Coronary artery (tissue), 2 donors: ENCODE measurements at regions not wholly inside any gene's neighbourhood (a gene's known extent, or its start where the extent isn't known, plus 50 kb on each side); places are given as distances from the start of the nearest gene placed in this dataset.

Experiments
- DNase-seq: peaks from one replicate; pipeline ENCODE4 v3.0.0-alpha.2; 2017; ENCODE audit warnings: low spot score
- H3K27ac ChIP-seq, 2 donors: fragments of 200-600 bp; sonication (generic); one replicate each; pipeline ENCODE4 v1.5.1; 2016 to 2019
- H3K4me3 ChIP-seq: fragments of 200-600 bp; sonication (generic); 2 replicates; pipeline ENCODE4 v1.5.1; 2016; ENCODE audit warnings: mild to moderate bottlenecking, moderate library complexity
- TF ChIP-seq, protein P1 (sequence below): fragments of 200-600 bp; sonication (generic); IDR thresholded peaks from one replicate; pipeline ENCODE4 v1.5.1; 2019; ENCODE audit warnings: antibody characterized with exemption

DNA sequence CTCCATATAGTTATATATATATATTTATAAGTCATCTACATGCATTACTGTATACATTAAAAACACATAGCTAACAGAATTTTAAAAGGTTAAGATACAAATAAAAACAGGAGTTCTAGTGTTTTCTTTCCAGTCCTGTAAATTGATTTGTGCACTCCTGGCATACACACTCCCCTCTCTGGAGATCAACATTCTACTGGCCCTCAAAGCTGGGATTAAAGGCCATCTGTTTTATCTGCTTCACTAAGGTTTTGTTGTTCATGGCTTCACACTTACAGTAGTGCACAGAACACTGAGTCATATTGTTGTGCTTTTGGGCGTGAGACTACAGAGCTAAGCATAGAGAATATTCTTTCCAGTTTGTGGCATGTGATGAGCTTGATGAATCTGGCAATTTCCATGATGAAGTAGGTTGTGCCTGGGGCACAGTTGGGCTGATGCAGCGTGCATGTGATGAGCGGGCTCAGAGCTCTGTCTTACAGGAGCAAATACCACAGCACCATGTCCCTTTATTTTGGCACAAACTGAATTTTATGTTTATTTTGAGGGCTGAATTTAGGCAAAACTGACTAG is 98.2 kb downstream of the TAF11L14 start:
- TF ChIP-seq, protein P1, sequence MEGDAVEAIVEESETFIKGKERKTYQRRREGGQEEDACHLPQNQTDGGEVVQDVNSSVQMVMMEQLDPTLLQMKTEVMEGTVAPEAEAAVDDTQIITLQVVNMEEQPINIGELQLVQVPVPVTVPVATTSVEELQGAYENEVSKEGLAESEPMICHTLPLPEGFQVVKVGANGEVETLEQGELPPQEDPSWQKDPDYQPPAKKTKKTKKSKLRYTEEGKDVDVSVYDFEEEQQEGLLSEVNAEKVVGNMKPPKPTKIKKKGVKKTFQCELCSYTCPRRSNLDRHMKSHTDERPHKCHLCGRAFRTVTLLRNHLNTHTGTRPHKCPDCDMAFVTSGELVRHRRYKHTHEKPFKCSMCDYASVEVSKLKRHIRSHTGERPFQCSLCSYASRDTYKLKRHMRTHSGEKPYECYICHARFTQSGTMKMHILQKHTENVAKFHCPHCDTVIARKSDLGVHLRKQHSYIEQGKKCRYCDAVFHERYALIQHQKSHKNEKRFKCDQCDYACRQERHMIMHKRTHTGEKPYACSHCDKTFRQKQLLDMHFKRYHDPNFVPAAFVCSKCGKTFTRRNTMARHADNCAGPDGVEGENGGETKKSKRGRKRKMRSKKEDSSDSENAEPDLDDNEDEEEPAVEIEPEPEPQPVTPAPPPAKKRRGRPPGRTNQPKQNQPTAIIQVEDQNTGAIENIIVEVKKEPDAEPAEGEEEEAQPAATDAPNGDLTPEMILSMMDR, result no peak
- no peak for DNase-seq
- H3K4me3 ChIP-seq, result no peak overlapping the region
- no peak overlapping the region for H3K27ac ChIP-seq

DNA sequence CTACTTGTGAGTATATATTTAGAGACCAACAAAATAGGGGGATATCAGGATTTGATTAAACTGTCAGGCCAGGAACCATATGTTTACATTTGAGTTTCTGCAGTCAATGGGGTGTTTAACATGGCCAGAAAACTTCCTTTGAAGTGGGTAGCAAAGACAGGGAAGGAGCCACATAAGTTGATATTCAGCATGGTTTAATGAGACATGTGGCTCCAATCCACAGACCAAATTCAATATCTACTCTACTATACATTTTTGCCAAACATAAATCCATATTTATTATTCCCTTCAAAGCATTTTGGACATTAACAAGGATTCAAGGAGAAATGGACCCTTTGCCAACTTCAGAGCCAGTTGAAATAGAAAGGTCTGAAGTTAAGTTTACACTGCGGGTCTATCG is 99.8 kb downstream of the TAF11L14 start:
- TF ChIP-seq, protein P1, result no peak
- Histone ChIP-seq H3K27ac (no peak overlapping the region), H3K4me3 (no peak overlapping the region)
- DNase-seq, result no peak

DNA sequence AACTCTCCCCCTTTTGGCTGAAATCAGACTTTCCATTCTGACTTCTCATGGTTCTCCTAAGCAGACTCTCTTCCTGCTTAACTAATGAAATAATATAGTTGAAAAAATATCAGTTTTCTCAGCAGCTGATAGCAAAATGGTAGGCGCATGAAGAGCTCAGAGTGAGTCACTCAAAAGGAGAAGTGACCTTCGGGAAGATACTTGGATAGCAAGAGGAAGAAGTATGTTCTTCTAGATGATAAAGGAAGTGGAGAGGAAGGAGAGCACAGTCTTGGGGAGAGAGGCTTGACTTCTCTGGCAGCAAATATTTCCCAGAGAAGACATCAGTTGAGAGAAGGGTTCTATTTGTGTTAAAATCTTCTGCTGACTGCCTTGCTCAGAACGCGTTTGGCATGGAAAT is 101.5 kb downstream of the TAF11L14 start:
- DNase-seq, result no peak
- no peak overlapping the region for H3K27ac ChIP-seq
- H3K4me3 ChIP-seq, result no peak overlapping the region
- TF ChIP-seq, protein P1, result no peak

DNA sequence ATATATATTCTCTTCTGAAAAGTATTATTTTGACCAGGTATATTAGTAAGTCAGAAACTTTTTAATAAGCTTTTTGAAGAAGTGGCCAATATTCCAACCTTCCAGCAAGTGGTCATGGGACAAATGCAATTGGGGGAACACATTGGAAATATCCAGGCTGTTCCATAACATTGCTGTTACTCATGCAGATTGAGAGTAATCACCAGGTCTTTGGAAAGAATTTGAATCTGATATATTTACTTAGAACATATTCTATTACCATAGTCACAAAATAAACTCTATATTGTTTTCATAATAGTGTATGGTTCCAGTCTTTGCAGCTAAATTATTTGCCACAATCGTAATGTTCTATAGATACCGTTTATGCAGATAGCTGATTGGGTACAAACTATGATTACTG is 102.8 kb downstream of the TAF11L14 start:
- no peak for DNase-seq
- Histone ChIP-seq H3K27ac (no peak overlapping the region), H3K4me3 (no peak overlapping the region)
- TF ChIP-seq, protein P1, result no peak

DNA sequence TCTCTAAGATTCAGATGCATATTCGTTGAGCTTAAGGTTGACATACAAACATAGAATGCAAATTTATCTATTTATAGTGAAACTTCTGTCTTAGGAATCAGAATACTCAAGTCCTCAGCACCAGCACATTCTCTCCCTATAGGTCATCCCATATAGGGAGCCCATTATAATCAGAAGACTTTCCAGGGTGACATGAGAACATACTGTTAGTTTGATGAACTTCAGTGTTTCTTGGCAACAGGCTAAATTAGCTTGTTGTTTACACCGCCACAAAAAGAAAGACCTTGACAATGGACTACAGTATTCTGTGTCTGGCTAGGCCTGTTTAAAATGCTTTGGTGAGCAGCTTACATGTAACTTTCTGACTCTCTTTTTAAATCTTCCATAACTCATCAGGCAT is 104.2 kb downstream of the TAF11L14 start:
- no peak overlapping the region for H3K27ac ChIP-seq
- no peak overlapping the region for H3K4me3 ChIP-seq
- TF ChIP-seq, protein P1, result no peak
- no peak for DNase-seq

DNA sequence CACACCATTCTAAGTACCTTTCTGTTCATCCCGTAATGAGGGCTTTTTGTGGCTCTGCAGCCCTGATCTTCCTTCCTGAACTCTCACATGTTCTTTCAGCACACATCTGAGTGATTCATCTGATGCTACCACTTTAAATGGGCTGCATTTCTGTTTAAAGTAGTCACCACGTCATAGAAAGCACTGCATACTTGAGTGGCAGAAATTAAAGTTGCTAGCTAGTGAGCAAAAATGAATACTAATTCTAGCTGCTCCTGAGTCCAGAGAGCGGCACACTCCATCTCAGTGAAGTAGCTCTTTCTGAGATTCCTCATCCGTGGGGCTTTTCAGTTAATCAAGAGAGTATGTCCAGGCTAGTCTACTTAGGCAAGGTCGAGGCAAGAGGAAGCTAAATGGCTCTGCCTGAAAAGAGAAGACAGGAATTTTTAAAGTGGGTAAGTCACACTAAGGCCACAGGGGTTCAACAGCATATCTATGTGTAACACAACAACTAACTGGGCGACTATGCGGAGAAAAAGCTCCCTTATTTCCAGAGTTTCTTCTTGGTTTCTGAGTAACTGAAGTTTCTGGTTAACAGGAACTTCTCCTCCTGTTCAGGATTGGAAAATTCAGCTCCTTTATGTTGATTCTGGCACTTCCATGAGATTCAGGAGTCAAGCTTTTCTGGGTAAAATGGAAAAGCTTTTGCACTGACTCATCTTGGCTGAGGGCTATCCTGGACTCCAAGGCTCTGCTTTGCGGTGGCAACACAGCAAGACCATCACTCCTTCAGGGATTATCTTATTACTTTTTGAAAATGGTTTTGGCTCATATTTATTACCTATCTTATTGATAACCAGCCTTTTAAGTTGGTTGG is 109.5 kb downstream of the TAF11L14 start:
- no peak overlapping the region for H3K27ac ChIP-seq
- no peak overlapping the region for H3K4me3 ChIP-seq
- TF ChIP-seq, protein P1, result no peak
- no peak for DNase-seq

DNA sequence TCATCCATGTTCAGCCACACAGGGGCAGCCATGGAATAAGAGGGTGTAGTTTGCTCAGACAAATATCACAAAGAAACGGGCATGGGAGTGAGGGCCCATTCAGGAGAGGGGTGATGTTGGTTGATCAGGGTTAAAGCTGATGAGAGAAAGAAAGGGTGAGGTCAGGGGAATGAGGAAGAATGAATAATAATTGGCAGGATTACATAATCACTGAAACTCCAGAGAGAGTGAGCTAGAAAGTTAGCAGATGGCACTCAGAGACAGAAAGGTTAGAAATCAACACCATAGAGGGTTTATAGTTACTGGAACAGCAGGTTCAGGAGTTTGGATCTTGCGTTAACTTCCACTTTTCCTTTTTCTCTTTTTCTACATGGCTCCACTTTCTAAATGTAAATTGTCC is 113.9 kb downstream of the TAF11L14 start:
- no peak overlapping the region for H3K4me3 ChIP-seq
- TF ChIP-seq, protein P1, result no peak
- no peak for DNase-seq
- H3K27ac ChIP-seq, result no peak overlapping the region
